ENCODE measurements at regions not wholly inside any gene's neighbourhood (a gene's known extent, or its start where the extent isn't known, plus 50 kb on each side); places are given as distances from the start of the nearest gene placed in this dataset.

DNA sequence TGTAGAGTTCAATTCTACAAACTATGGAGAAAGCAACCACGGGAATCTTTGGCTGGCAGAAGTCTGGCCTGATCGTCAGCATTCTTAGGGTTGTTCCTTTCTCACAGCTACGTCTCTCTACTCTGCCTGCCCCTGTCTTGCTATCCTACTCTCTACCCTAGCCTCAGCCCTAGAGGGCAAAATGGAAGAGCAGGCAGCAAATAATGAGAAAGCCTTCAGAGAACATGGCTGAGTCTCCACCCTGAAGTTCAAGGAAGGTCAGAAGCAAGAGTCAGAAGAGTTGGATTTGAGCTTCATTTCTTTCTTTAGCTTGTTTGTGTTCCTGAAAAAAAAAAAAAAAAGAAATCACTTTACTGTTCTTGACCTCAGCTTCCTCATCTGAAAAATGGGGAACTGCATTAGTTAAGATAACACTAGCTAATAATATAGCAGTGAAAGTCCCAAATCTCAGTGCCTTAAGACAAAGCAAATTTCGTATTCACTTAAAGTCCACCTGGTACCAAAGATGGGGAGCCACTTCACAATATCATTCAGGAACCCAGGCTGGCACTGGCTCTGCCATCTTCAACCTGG lies 50.2 kb upstream of the CCND2 start:
- Histone ChIP-seq H3K27ac (ENCODE audit: low read depth, low read length, poor library complexity, severe bottlenecking) (no peak overlapping the region), H3K36me3 (ENCODE audit: insufficient read depth, low read length, poor library complexity, severe bottlenecking) (no peaks in the 10 kb centered on the region), H3K27me3 (replicated peaks; ENCODE audit: insufficient read depth, low read depth, low read length, poor library complexity) (peaks cover 17% of the 10 kb centered on the region), H3K4me1 (ENCODE audit: insufficient read depth, low read length, poor library complexity, severe bottlenecking) (no peaks in the 10 kb centered on the region), H3K9me3 (ENCODE audit: low read depth, low read length, poor library complexity, severe bottlenecking) (peaks cover 4% of the 10 kb centered on the region), H3K4me3 (ENCODE audit: low read depth, low read length, poor library complexity, severe bottlenecking) (no peak overlapping the region)
- intact Hi-C loops (cut with micrococcal nuclease; ENCODE audit: unreplicated experiment): no loop called here
- ChIA-PET CTCF (no interaction called here), POLR2A (ENCODE audit: low non-redundant PET) (no interaction called here)
- BruUV-seq (replicated peaks): no TSS peak
- TF ChIP-seq, protein P1, sequence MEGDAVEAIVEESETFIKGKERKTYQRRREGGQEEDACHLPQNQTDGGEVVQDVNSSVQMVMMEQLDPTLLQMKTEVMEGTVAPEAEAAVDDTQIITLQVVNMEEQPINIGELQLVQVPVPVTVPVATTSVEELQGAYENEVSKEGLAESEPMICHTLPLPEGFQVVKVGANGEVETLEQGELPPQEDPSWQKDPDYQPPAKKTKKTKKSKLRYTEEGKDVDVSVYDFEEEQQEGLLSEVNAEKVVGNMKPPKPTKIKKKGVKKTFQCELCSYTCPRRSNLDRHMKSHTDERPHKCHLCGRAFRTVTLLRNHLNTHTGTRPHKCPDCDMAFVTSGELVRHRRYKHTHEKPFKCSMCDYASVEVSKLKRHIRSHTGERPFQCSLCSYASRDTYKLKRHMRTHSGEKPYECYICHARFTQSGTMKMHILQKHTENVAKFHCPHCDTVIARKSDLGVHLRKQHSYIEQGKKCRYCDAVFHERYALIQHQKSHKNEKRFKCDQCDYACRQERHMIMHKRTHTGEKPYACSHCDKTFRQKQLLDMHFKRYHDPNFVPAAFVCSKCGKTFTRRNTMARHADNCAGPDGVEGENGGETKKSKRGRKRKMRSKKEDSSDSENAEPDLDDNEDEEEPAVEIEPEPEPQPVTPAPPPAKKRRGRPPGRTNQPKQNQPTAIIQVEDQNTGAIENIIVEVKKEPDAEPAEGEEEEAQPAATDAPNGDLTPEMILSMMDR (conservative IDR thresholded peaks at IDR 0.05; ENCODE audit: low read depth, low read length): no peak
- no peak for TF ChIP-seq EZH2 (IDR thresholded peaks at IDR 0.05; ENCODE audit: borderline replicate concordance, low read depth, low read length, poor library complexity, severe bottlenecking)
- DNase-seq (ENCODE audit: low spot score): no peak

DNA sequence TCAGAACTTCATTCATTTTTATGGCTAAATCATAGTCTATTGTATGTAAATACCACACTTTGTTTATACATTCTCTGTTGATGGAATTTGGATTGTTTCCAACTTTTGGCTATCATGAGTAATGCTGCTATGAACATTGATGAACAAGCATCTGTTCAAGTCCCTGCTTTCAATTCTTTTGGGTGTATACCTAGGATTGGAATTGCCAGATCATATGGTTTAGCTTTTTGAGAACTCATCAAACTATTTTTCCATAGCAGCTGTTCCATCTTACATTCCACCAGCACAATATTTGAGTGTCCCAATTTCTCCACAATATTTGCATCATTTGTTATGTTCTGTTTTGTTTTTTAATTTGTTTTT lies 52.3 kb upstream of the CCND2 start:
- CTCF ChIA-PET: interaction anchor here (0.7 kb wide), 1 partner anchor 87 kb away, joined by 3 read pairs; no protein-coding TSS in a partner anchor
- peaks cover 4% of the 10 kb centered on the region for H3K9me3 ChIP-seq (ENCODE audit: low read depth, low read length, poor library complexity, severe bottlenecking)
- no peak overlapping the region for H3K4me3 ChIP-seq (ENCODE audit: low read depth, low read length, poor library complexity, severe bottlenecking)
- no peak for TF ChIP-seq EZH2 (IDR thresholded peaks at IDR 0.05; ENCODE audit: borderline replicate concordance, low read depth, low read length, poor library complexity, severe bottlenecking)
- H3K27ac ChIP-seq (ENCODE audit: low read depth, low read length, poor library complexity, severe bottlenecking): no peak overlapping the region
- intact Hi-C loops (cut with micrococcal nuclease; ENCODE audit: unreplicated experiment): no loop called here
- POLR2A ChIA-PET (ENCODE audit: low non-redundant PET): no interaction called here
- H3K27me3 ChIP-seq (replicated peaks; ENCODE audit: insufficient read depth, low read depth, low read length, poor library complexity): peaks cover 23% of the 10 kb centered on the region
- no peak for DNase-seq (ENCODE audit: low spot score)
- H3K4me1 ChIP-seq (ENCODE audit: insufficient read depth, low read length, poor library complexity, severe bottlenecking): no peaks in the 10 kb centered on the region
- no TSS peak for BruUV-seq (replicated peaks)
- H3K36me3 ChIP-seq (ENCODE audit: insufficient read depth, low read length, poor library complexity, severe bottlenecking): no peaks in the 10 kb centered on the region

DNA sequence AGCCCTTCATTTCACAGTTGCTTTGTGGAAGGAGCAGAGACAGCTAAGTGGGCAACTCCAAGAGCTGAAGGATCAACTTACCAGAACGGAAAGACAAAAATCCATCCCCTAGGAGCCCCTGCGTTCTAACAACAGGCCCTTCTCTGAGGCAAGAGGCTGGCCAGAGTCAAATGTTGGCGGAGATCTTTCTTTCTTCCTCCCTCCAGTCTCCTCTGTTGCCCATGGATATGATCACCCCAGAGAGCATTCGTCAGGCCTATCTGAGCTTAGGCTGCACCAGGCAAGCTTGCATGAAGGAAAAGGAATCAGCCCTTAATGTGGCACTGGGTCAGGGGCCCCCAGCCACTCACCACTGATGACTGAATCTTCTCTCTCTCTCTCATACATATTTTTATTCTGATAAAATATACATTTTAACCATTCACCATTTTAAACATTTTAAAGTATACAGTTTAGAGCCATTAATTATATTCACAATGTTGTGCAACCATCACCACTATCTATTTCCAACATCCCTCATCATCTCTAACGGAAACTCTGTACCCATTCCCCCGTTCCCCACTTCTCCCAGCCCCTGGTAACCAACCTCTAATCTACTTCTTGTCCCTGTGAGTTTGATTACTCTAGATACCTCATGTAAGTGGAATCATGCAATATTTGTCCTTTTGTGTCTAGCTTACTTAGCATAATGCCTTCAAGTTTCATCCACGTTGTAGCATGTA lies 52.9 kb upstream of the CCND2 start:
- Histone ChIP-seq H3K4me3 (ENCODE audit: low read depth, low read length, poor library complexity, severe bottlenecking) (no peak overlapping the region), H3K9me3 (ENCODE audit: low read depth, low read length, poor library complexity, severe bottlenecking) (peaks cover 4% of the 10 kb centered on the region), H3K36me3 (ENCODE audit: insufficient read depth, low read length, poor library complexity, severe bottlenecking) (no peaks in the 10 kb centered on the region), H3K4me1 (ENCODE audit: insufficient read depth, low read length, poor library complexity, severe bottlenecking) (no peaks in the 10 kb centered on the region), H3K27ac (ENCODE audit: low read depth, low read length, poor library complexity, severe bottlenecking) (no peak overlapping the region), H3K27me3 (replicated peaks; ENCODE audit: insufficient read depth, low read depth, low read length, poor library complexity) (peaks cover 20% of the 10 kb centered on the region)
- TF ChIP-seq, protein P1 (conservative IDR thresholded peaks at IDR 0.05; ENCODE audit: low read depth, low read length): no peak
- no peak for DNase-seq (ENCODE audit: low spot score)
- CTCF ChIA-PET: no interaction called here
- POLR2A ChIA-PET (ENCODE audit: low non-redundant PET): no interaction called here
- BruUV-seq (replicated peaks): no TSS peak
- intact Hi-C loops (cut with micrococcal nuclease; ENCODE audit: unreplicated experiment): no loop called here

DNA sequence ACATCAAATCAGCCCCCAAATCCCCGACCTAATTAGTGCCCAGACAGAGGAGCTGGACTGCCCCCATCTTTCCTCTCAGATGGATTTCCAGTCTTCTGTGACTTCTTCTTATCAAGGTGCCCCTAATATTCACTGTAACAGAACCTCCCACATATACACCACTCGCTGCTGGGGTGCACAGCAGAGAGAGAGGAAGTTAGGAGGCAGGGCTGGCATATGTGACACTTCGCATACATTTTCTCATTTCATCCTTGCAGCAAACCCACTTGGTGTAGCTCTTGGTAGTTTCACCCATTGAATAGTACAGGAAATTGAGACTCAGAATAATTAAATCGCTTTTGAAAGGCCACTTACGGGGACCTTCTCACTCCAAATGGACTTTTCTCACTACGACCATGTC lies 56.5 kb upstream of the CCND2 start:
- no peak for TF ChIP-seq EZH2 (IDR thresholded peaks at IDR 0.05; ENCODE audit: borderline replicate concordance, low read depth, low read length, poor library complexity, severe bottlenecking)
- TF ChIP-seq, protein P1 (conservative IDR thresholded peaks at IDR 0.05; ENCODE audit: low read depth, low read length): no peak
- Histone ChIP-seq H3K4me3 (ENCODE audit: low read depth, low read length, poor library complexity, severe bottlenecking) (no peak overlapping the region), H3K9me3 (ENCODE audit: low read depth, low read length, poor library complexity, severe bottlenecking) (no peaks in the 10 kb centered on the region), H3K36me3 (ENCODE audit: insufficient read depth, low read length, poor library complexity, severe bottlenecking) (no peaks in the 10 kb centered on the region), H3K4me1 (ENCODE audit: insufficient read depth, low read length, poor library complexity, severe bottlenecking) (no peaks in the 10 kb centered on the region), H3K27me3 (replicated peaks; ENCODE audit: insufficient read depth, low read depth, low read length, poor library complexity) (peaks cover 15% of the 10 kb centered on the region), H3K27ac (ENCODE audit: low read depth, low read length, poor library complexity, severe bottlenecking) (no peak overlapping the region)
- CTCF ChIA-PET: no interaction called here
- intact Hi-C loops (cut with micrococcal nuclease; ENCODE audit: unreplicated experiment): no loop called here
- POLR2A ChIA-PET (ENCODE audit: low non-redundant PET): no interaction called here
- BruUV-seq (replicated peaks): no TSS peak
- no peak for DNase-seq (ENCODE audit: low spot score)

All from A673 (cell line).